Middle frontal gyrus (tissue), 1 donor: ENCODE measurements at regions not wholly inside any gene's neighbourhood (a gene's known extent, or its start where the extent isn't known, plus 50 kb on each side); places are given as distances from the start of the nearest gene placed in this dataset.
"Not testable (repeated sequence)": the region's sequence is repeated elsewhere in the genome, so short reads cannot be mapped to it uniquely, and the experiment has no call there.

Experiments
- DNase-seq: peaks from one replicate; pipeline ENCODE4 v3.0.0-alpha.2; 2015; ENCODE audit warnings: low spot score; ENCODE audit errors: extremely low spot score

DNA sequence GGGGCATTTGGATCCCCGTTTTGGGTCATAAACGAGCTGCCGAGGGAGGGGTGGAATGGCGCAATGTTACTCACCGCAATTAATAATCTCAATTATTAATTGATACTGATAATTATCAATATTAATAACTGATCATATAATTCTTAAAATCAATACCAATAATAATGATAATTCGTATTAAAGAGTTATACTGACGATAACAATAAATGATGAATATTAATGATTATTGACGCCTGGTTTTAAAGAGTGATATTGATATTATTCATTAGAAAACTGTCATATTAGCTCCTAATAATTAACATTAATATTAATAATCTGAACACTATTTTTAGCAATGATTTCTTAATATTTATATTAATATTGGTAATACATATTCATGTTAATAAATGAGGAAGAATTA, 92.4 kb downstream of the OTOP1 start:
- DNase-seq = not testable (repeated sequence)

DNA sequence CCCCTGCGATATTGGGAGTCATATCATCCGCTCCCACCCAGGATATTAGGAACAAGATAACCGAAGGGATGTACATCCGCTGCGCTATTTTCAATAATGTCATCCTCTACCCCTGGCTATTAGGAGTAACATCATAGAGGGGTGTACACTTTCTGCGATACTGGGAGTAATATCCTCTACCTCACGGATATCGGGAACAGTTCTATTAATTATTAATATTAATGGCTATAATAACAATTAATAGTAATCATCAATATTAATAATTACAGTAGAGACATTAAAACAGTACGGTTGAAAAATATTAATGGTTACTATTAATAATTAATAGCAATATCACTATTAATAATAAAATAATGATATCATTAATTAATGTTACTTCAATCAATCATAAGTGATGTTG, 90.1 kb downstream of the OTOP1 start:
- not testable (repeated sequence) for DNase-seq
